Stimulated activated CD8-positive, alpha-beta memory T cell treated with anti-CD3 and anti-CD28 coated beads, Interleukin-7, amount 100 ng/mL, for 1 hour (primary cell): ENCODE measurements at regions not wholly inside any gene's neighbourhood (a gene's known extent, or its start where the extent isn't known, plus 50 kb on each side); places are given as distances from the start of the nearest gene placed in this dataset.
"Not testable (repeated sequence)": the region's sequence is repeated elsewhere in the genome, so short reads cannot be mapped to it uniquely, and the experiment has no call there.

Source experiments
- DNase-seq, 2 donors: peaks; one replicate each; pipeline ENCODE4 v3.0.0-alpha.2; 2020; ENCODE audit warnings: low read depth in 2 of 2

DNA sequence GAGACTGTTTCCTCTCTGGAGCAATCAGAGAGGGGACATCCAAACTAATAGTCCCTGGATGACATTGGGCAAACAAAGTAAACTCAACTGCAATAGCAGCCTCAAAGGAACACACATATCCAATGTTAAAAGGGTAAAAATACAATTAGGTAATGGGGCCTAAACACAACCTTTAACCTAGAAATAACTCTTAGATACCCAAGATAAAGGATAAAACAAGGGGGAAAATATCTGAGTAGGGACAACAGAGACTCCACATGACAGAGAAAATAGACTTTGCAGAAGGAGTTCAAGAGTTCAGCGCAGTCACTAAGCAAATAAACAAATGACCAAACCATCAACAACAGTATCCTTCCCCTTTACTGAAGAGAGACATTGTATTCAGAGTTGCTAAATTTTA lies 149.3 kb downstream of the FBXO4 start:
- DNase-seq: no peak

DNA sequence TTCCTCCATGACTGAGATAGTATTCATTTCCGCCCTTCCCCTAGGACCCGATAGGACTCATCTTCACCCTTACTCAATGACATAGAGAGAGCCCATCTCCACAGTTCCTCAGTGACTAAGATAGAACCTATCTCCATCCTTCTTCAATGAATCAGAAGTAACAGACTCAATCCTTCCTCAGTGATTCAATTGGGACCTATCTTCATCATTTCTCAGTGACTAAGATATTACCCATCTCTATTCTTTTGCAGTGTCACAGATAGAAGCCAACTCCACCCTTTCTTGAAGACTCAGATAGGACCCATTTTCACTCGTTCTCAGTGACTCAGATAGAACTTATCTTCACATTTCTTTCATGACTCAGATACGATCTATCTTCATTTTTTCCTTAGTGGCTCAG lies 164.6 kb downstream of the FBXO4 start:
- no peak for DNase-seq

DNA sequence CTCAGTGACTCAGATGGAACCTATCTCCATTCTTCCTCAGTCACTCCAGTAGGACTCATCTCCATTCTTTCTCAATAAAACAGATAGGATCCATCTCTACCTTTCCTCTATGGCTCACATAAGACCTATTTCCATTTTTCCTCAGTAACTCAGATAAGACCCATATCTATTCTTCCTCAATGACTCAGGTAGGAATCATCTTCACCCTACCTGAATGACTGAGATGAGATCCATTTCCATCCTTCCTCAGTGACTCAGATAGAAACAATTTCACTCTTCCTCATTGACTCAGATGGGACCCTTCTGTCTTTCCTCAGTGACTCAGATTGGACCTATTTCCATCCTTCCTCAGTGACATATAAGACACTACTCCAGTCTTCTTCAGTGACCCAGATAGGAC lies 165.1 kb downstream of the FBXO4 start:
- DNase-seq: no peak

DNA sequence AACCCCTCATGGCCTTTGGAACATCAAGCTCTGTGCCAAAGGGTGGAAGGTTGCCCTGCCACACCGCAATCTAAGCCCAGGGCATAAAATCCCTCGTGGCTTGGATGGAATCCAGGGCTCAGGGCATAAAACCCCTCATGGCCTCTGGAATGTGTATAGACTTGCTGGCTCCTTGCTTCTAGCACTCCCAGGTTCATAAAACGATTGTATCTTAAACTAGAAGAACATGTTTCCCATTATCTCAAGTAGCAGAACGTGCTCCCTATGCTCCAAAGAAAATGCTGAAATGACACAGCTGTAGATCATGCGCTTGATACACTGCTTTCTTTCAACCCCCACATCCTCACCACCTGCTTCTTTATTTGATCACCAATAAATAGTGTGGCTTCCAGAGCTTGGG lies 174.8 kb downstream of the FBXO4 start:
- not testable (repeated sequence) for DNase-seq

- no peak for DNase-seq
These were observed 183.4 kb downstream of the FBXO4 start for GRCh38 chr5:42108468-42108867.

DNA sequence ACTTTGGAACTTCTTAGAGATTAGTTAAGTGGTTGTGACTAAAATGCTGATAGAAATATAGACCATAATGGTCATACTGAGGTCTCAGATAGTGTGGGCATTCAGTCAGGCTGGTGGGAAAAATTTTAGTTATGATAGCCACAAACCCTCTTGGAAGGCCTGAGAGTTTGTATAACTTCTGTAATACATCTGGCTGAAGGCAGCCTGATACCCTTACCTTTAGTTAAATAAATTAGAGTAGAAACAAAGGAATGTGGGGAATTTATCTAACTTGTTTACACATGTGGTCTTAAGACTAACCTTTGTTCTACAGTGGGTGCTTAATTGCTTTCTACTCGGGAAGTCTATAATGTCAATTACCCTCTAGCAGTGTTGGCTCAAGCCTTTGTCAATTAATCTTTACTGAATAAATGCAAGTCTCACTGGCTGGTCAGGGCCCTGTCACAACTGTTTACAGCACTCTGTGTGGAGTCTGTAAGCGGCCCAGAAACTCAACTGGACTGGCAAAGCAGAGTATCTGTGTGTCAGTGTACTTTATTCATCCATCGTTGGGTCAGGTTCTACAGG lies 184.0 kb downstream of the FBXO4 start:
- DNase-seq: no peak

DNA sequence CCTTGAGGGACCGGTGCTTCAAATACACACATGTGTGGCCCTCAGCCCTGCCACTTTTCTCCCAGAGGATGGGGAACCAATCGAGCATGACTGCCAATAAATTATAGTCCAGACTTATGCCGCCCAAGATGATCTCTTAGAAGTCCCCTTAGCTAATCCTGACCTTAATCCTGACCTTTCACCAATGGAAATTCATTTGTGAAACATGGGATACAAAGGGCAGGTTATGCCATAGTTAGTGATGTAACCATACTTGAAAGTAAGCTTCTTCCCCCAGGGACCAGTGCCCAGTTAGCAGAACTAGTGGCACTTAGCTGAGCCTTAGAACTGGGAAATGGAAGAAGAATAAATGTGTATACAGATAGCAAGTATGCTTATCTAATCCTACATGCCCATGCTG lies 190.6 kb downstream of the FBXO4 start:
- DNase-seq: not testable (repeated sequence)

- DNase-seq: no peak
These were observed 195.0 kb downstream of the FBXO4 start for GRCh38 chr5:42120070-42120469.

- DNase-seq: no peak
These were observed 196.3 kb downstream of the FBXO4 start for GRCh38 chr5:42121401-42121800.

DNA sequence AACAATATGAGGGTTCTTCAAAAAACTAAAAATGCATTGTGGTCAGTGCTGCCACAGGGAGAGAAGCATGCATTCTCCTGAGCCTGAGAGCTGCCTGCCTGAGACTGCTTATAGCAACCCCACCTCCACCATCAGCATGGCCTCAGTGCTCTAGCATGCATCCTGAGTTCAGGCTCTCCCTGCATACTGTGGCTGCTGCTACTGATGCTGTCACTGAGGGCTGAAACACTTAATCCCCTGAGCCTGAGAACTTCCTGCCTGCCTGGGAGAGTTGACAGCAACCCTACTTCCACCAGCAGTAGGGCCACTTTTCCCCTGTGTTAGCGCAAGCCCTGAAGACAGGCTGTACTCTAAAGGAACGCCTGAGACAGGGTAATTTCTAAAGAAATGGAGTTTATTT lies 206.0 kb downstream of the FBXO4 start:
- DNase-seq: no peak

GRCh38 chr5:42143361-42143760 lies 218.3 kb downstream of the FBXO4 start:
- DNase-seq: no peak

DNA sequence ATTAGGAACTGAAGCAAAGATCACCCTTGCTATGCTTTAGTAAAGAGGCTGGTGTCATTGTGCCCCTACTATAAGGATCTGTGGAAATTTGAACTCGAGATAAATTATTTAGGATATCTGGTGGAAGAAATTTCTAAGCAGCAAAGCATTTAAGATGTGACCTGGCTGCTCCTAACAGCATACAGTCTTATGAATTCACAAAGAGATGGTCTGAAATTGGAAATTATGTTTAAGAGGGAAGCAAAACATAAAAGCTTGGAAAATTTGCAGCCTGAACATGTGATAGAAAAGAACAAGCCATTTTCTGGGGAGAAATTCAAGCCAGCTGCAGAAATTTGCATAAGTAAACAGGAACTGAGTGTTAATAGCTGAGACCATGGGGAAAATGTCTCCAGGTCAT lies 223.7 kb downstream of the FBXO4 start:
- DNase-seq: no peak

- DNase-seq: no peak
These were observed 232.1 kb downstream of the FBXO4 start for GRCh38 chr5:42157215-42157614.

DNA sequence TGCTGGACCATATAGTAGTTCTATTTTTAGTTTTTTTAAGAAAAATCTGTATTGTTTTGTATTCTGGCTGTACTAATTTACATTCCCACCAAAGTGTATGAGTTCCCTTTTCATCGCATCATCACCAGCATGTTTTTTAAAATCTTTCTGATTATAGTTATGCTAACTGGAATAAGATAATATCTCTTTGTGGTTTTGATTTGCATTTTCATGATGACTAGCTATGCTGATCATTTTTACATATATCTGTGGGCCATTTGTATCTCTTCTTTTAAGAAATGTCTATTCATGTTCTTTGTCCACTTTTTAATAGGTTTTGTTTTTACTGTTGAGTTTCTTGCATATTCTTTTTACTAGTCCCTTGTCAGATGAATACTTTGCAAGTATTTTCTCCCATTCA lies 238.0 kb downstream of the FBXO4 start:
- no peak for DNase-seq

DNA sequence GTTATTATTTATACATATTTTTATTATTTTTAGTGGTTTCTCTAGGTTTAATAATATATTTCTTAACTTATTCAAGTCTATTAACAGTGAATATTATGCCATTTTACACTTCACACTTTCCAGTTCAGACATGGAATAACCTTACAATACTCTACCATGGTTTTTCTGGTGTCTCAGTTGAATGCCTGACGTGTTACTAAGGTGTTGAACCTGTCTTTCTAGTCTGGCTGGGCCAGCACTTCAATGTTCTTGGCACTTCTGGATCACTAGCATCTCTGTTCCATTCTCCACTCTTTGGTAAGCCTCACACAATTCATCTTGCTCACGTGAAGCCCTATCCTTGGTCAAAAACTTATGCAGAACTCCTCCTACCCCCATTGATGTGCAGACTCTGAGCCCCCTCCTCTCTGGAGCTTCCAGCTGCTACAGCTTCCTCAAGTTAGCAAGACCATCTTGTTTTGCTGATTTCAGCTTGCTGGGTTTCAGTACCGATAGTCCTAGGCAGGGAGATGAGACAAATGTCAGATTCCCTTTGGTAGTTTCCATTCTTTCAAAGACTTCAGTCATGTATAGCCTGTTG lies 243.1 kb downstream of the FBXO4 start:
- DNase-seq: no peak

DNA sequence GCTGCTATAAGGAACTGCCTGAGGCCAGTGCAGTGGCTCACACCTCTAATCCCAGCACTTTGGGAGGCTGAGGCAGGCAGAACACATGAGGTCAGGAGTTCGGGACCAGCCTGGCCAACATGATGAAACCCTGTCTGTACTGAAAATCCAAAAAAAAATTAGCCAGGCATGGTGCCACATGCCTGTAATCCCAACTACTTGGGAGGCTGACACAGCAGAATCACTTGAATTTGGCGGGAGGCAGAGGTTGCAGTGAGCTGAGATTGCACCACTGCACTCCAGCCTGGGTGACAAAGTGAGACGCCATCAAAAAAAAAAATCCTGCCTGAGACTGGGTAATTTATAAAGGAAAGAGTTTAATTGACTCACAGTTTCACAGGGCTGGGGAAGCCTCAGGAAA lies 247.1 kb upstream of the GHR start:
- DNase-seq: not testable (repeated sequence)

GRCh38 chr5:42179843-42180242 lies 243.4 kb upstream of the GHR start:
- DNase-seq: not testable (repeated sequence)

- DNase-seq: no peak
These were observed 206.3 kb upstream of the GHR start for GRCh38 chr5:42216904-42217303.

GRCh38 chr5:42217791-42218190 lies 205.4 kb upstream of the GHR start:
- DNase-seq: no peak

DNA sequence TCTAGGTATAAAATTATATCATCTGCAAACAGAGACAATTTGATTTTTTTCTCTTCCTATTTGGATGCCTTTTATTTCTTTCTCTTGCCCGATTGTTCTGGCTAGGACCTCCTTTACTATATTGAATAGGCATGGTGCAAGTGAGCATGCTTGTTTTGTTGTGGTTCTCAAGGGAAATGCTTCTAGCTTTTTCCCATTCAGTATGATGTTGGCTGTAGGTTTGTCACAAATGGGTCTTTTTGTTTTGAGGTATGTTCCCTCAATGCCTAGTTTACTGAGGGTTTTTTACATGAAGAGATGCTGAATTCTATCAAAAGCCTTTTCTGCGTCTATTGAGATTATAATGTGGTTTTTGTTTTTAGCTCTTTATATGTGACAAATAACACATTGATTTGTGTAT lies 198.2 kb upstream of the GHR start:
- no peak for DNase-seq

DNA sequence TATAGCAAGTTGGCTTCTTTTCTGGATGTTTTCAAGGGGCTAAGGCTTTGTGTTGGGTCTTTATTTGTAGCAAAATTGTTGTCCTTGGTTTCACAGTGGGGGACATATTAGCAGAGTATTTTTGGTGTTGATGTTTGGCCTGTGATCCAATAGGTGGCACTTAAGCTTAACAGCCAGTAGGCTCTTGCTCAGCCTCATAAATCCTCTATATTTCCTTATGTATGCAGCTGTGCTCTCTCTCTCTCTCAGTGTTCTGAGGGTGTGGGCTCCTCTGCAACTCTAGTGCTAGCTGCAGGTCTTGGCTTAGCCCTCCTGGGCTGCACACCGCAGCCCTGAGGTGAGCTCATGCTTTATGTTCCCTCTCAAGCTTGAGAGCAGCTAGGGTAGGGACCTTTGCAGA lies 195.0 kb upstream of the GHR start:
- no peak for DNase-seq

DNA sequence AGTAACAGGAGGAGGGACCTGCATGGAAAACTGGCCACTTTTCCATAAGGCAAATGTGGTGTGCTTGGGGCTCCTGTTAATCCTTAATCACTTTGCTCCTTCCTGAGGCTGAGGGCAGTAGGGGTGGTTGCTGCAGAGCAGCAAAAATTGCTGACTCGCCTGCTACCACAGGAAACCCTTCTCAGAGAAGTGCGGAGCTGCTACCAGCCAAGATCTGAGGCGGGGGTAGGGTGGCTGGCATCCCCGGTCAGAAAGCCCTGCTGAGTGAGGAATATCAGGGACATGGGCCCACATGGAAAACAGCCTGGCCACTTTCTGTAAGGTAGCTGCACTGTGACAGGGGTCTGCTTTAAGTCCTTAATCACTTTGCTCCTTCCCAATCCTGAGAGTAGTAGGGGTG lies 192.4 kb upstream of the GHR start:
- no peak for DNase-seq

DNA sequence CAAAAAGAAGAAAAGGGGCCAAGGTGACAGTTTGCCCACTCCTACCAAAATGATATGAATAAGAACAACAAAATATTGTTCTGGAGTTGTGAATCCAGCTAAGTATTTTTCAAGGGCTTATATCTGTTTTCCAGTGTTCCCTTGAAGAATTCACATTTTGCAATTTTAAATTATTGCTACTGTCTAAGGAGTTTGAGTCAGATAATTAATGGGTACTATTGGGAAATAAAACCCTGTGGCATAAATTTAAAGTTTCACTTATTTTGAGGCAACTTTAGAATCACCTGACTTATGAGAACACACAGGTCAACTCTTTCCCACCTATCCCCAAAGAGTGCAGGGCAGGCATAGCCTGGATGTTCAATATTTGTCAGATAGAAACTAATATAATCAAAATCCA lies 188.0 kb upstream of the GHR start:
- DNase-seq: no peak

DNA sequence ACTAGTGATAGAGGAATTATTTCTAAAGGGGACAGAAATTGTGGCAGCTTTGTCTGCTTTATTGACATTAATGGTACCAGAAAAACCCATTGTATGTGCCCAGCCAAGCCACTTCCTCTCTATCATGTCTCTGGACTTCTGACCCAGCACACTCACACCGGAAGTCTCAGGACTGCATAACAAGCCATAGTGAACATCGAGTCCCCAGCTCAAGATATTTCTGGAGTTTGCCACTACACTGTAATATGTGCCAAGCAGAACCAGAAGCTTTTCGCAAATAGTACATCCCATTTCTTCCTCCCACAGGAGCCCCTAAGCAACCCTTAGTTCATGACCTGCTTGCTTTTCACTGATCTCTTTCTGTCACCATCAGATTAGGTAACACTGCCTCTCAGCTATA lies 187.4 kb upstream of the GHR start:
- no peak for DNase-seq
